T47D (cell line): ENCODE measurements at regions not wholly inside any gene's neighbourhood (a gene's known extent, or its start where the extent isn't known, plus 50 kb on each side); places are given as distances from the start of the nearest gene placed in this dataset.

Experiments
- DNase-seq, 2 experiments: peaks; one replicate each; pipeline versions ENCODE4 v3.0.0 to v3.0.0-alpha.2; 2011 to 2012; ENCODE audit warnings: low read depth in 1 of 2, low spot score in 1 of 2
- JUND ChIP-seq: IDR thresholded peaks from 2 replicates; pipeline ENCODE4 v1.6.1; 2012; ENCODE audit warnings: low read depth
- in situ Hi-C: cut with HindIII; loops from 2 replicates; pipeline ENCODE4 v1.10.0; 2016; ENCODE audit warnings: low sequenced_read_pairs, low pct_unique_long_range_greater_than_20kb

DNA sequence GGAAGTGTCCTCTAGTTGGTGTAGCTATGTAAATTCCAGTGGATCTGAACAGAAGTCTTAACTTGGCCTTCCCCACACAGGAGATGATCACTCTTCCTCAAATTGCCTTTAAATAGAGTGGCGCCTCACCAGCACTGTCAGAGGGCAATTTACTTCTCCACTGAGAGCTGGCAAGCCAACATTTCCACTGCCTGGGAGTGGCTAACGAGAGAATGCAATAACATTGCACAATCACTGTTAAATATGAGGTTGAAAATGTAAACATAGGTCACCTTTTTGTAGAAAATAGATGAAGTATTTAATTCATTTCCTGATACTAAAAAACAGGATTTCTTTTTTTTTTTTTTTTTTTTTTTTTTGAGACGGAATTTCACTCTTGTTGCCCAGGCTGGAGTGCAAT is 55.4 kb upstream of the UBL3 start:
- in situ Hi-C loops, result no loop called here
- peak in 1 of 2 experiments; percentile 62 for DNase-seq

DNA sequence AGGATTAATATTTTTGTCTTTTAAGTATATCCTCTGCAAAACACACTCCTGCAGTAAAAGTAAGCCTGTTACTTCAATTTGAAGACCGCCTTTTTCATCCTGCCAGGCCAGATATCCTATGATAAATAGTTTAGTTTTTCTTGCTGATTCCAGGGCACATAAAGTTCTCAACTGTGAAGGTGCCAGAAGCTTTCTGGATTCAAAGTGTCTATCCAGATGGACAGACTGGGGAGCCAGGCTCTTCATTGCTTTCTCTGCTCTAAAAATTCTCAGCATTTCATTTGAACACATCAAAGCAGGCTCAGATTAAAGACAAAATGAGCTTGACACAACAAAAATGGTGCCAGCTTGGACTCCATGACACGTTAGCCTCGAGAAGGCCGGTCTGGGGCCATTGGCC is 53.6 kb upstream of the UBL3 start:
- in situ Hi-C loops, result no loop called here
- TF ChIP-seq JUND, result no peak
- no peak for DNase-seq

More for the DNA sequence above, 55.4 kb upstream of the UBL3 start:
- TF ChIP-seq JUND, result no peak

DNA sequence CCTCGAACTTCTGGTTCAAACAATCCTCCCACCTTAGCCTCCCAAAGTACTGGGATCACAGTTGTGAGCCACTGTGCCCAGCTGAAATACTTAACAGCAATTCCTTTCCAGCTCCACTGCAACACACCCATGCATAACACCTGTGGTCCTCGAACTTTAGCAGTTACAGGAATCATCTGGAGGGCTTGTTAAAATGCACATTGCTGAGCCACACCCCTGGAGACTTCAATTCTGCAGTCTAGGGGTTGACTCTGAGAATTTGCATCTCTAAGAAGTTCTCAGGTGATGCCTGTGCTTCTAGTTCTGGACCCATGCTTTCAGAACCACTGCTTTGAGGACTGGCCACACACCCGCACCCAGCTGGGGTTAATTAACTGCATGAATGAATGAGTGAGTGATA is 53.1 kb upstream of the UBL3 start:
- no peak for DNase-seq

DNA sequence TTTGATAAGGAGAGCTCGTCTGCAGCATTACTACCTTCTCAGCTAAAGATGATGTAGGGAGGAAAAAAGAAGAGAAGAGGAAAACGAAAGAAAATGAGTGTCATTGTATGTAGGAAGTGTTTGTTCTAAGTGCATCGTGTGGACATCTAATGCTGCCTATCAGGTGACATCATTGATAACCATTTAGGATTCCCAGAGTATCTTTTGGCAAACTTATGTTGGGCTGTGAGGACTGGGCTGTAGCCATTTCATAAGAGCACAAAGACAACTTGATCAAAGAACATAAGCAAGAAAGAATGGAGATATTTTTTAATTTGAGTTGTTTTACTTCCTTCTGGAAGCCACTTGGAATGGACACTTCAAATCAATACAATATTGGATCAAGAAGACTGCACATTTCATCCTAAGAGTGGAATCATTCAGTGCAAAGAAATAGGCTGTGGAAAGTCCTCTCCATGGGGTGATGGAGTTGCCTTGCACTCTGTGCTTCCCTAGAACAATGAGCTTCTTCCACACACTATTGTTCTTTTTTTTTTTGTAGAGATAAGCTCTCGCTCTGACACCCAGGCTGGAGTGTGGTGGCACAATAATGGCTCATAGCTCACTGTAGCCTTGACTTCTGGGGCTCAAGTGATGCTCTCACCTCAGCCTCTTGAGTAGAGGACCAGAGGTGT is 52.4 kb upstream of the UBL3 start:
- TF ChIP-seq JUND, result no peak
- in situ Hi-C loops, result no loop called here

More for the DNA sequence above, 53.1 kb upstream of the UBL3 start:
- in situ Hi-C loops, result no loop called here
- no peak for TF ChIP-seq JUND

DNA sequence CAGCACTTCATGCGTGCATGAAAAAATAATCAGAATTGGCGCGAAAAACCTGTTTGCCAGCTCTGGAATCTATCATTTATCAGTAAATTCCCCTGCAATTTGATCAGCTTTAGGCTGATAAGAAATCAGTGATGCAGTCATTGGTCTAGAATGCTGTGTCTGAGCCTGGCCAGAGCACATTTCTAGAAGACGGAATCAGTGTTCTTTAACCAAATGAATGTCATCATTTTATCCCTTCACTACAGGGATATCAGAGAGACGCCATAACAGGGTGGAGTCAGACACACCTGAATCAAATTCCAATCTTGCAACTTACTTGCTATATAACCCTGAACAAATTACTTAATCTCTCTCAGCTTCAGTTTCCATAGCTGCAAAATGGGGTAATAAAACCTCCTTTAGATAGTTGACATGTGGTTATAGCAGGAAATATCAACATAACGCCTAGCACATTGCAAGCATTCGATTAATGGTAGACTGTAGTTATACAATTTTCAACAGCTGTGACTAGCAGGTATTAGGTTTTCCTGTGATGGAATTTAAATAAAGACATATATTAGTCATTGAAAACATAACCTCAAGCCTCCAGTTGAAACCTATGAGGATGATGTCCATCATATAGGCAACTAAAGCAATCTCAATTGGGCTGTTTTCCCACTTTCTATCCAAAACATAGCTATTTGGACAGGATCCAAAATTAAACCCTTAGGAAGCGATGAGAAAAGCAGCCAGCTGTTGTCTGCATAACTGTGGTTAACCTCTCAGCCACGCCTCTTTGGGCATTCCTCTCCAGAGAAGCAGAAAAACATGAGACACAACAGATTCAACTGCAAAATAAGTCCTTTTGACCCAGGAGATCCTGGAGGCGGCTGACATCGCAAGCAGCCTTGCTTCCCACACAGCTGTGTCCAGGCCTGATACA is 51.6 kb upstream of the UBL3 start:
- DNase-seq, result no peak

More for the DNA sequence above, 52.4 kb upstream of the UBL3 start:
- DNase-seq, result no peak

More for the DNA sequence above, 51.6 kb upstream of the UBL3 start:
- TF ChIP-seq JUND, result no peak
- in situ Hi-C loops, result no loop called here
